ENCODE measurements at regions not wholly inside any gene's neighbourhood (a gene's known extent, or its start where the extent isn't known, plus 50 kb on each side); places are given as distances from the start of the nearest gene placed in this dataset.

DNA sequence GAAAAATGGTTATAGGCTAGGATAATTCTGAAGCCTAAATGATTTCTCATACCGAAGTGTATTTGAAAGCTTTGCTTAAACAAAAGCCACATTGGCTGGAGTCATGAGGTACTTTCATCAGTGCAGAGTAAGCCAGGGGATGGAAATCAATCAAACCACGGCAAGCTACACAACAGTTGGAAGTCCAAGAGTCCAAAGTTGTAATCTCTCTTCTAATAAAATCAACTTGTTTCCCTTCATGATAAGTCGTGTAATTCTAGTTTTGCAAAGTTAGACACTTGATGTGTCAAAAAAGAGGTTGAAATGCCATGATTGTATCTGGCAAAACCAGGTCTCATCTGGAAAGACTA is 250.5 kb upstream of the VEPH1 start (continued):
- TF ChIP-seq EZH2 (IDR thresholded peaks at IDR 0.05) (no peak), SRF (IDR thresholded peaks at IDR 0.05; ENCODE audit: low read depth) (no peak)

- TF ChIP-seq, protein P1, sequence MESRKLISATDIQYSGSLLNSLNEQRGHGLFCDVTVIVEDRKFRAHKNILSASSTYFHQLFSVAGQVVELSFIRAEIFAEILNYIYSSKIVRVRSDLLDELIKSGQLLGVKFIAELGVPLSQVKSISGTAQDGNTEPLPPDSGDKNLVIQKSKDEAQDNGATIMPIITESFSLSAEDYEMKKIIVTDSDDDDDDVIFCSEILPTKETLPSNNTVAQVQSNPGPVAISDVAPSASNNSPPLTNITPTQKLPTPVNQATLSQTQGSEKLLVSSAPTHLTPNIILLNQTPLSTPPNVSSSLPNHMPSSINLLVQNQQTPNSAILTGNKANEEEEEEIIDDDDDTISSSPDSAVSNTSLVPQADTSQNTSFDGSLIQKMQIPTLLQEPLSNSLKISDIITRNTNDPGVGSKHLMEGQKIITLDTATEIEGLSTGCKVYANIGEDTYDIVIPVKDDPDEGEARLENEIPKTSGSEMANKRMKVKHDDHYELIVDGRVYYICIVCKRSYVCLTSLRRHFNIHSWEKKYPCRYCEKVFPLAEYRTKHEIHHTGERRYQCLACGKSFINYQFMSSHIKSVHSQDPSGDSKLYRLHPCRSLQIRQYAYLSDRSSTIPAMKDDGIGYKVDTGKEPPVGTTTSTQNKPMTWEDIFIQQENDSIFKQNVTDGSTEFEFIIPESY (IDR thresholded peaks at IDR 0.05; ENCODE audit: extremely low read depth, insufficient replicate concordance, low read length) = no peak
- no peak for TF ChIP-seq SRF (IDR thresholded peaks at IDR 0.05; ENCODE audit: low read depth)
- no peak for TF ChIP-seq FOSL1 (IDR thresholded peaks at IDR 0.05; ENCODE audit: low read depth)
- no peak for TF ChIP-seq SIN3A (IDR thresholded peaks at IDR 0.05; ENCODE audit: low read depth)
- TF ChIP-seq CEBPB (IDR thresholded peaks at IDR 0.05; ENCODE audit: low read depth) = no peak
- TF ChIP-seq JUND (IDR thresholded peaks at IDR 0.05) = no peak
- Histone ChIP-seq H3K9ac (ENCODE audit: low read length) (no peak overlapping the region), H3K9me3 (ENCODE audit: control insufficient read depth in 1 of 2, insufficient read depth in 1 of 2, low read depth in 1 of 2, low read length in 2 of 2) (no peaks in the 10 kb centered on the region), H4K20me1 (ENCODE audit: insufficient read depth) (no peaks in the 10 kb centered on the region), H3K27ac (ENCODE audit: low read depth, low read length) (no peak overlapping the region), H3K36me3 (ENCODE audit: control insufficient read depth in 1 of 2, insufficient read depth in 2 of 2, low read length in 2 of 2) (no peaks in the 10 kb centered on the region), H3K79me2 (ENCODE audit: insufficient read depth, low read length) (no peaks in the 10 kb centered on the region), H3K4me1 (ENCODE audit: control insufficient read depth in 1 of 2, insufficient read depth in 2 of 2, low read length in 2 of 2) (no peaks in the 10 kb centered on the region), H3K27me3 (ENCODE audit: insufficient read depth, low read length) (no peaks in the 10 kb centered on the region), H3K4me2 (ENCODE audit: low read length) (no peak overlapping the region), H3K4me3 (replicated peaks in 1 of 2; ENCODE audit: low read depth in 1 of 2, low read length in 2 of 2) (no peak overlapping the region), H3K9me2 (ENCODE audit: insufficient read depth) (no peaks in the 10 kb centered on the region), H2AFZ (ENCODE audit: low read depth, low read length, poor library complexity, severe bottlenecking) (no peak overlapping the region)
- ChIA-PET RAD21 (ENCODE audit: low non-redundant PET in 1 of 2, low total read pairs in 2 of 2, uncharacterized antibody in 2 of 2, unreplicated experiment in 2 of 2) (no interaction called here), POLR2A (no interaction called here), CTCF (no interaction called here)
- intact Hi-C loops (cut with micrococcal nuclease) = loop anchor here (10.0 kb wide), 1 partner anchor 782 kb away; no protein-coding TSS in a partner anchor
- no peak for ATAC-seq
- no TSS peak for BruUV-seq (replicated peaks)
- no peak for DNase-seq (ENCODE audit: low read depth, low spot score)
Observed at GRCh38 chr3:157752956-157753786, 250.0 kb upstream of the VEPH1 start.
